ENCODE measurements at regions not wholly inside any gene's neighbourhood (a gene's known extent, or its start where the extent isn't known, plus 50 kb on each side); places are given as distances from the start of the nearest gene placed in this dataset.
A peak's percentile ranks its signal among the peaks of the same experiment; 100 is the strongest.
"Not testable (repeated sequence)": the region's sequence is repeated elsewhere in the genome, so short reads cannot be mapped to it uniquely, and the experiment has no call there.

DNA sequence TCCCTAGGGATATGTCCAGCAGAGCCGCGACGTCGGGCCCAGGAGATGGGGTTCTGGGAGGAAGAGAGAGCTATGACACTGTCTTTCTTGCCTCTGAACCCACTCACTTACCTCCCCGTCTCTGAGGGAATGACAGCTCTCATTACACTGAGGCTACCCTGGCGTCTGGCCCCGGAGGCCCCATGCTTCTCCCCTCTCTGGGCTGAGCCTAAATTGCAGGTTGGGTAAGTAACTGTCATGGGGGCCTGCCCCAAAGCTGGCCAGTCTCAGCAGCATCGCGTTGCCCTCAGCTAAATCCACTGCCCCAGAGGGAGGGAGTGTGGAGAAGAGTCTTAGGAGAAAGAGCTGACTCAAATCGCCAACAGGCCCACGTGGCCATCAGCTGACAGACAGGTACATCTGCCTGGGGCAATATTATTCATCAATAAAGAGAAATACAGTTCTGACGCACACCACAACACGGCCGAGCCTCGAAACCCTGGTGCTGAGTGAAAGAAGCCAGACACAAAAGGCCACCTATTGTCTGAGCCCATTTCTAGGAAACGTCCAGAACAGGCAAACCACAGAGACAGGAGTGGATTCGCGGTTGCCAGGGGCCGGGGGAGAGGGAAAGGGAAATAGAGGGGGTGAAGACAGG lies 156.4 kb downstream of the C16orf95 start:
- intact Hi-C loops (cut with DNase I): no loop called here
- no peak for ATAC-seq
- no peak for DNase-seq (ENCODE audit: missing footprints)

DNA sequence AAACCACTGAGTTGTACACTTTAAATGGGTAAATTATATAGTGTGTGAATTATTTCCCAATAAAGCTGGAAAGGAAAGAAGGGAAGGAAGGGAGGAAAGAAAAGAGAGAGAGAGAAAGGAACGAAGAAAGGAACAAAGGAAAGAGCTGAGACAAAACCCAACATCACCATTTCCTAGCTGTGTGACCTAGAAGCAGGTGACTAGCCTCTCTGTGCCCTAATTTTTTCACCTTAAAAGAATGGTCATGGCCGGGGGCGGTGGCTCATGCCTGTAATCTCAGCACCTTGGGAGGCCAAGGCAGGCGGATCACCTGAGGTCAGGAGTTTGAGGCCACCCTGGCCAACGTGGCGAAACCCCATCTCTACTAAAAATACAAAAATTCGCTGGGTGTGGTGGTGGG lies 155.8 kb downstream of the C16orf95 start:
- intact Hi-C loops (cut with DNase I); ATAC-seq; DNase-seq (ENCODE audit: missing footprints): not testable (repeated sequence)

DNA sequence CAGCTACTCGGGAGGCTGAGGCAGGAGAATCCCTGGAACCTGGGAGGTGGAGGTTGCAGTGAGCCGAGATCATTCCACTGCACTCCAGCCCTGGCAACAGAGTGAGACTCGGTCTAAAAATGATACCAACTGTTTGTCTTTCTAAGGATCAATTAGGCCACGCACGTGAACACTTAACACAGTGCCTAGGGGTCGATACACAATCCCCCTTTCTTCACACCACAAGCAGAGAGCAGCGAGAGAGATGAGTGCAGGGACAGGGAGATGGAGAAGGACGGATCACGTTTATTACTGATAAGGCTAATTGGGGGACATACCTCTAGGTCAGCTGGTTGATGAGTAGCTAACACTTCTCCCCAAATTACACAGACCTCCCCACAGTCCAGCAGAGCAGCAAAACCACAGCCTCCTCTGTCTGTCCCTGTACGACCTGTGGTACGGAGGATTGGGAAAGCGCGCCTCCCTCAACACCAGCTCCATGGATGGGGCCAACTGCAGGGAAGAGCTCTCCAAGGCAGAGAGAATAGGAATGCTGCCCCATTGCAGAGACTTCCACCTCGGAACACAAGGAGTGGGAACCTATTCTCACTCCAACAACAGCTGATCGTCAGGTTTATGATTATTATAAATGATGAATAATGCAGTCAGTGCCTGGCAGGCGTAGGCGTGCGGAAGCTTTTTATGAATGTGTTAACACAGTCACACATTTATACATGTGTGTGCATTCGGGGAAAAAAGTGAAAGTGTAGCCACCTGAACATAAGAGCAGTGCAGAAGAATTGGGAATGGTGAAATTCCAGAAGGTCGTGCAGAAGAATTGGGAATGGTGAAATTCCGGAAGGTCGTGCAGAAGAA lies 155.1 kb downstream of the C16orf95 start:
- intact Hi-C loops (cut with DNase I): no loop called here
- no peak for DNase-seq (ENCODE audit: missing footprints)
- ATAC-seq: no peak

DNA sequence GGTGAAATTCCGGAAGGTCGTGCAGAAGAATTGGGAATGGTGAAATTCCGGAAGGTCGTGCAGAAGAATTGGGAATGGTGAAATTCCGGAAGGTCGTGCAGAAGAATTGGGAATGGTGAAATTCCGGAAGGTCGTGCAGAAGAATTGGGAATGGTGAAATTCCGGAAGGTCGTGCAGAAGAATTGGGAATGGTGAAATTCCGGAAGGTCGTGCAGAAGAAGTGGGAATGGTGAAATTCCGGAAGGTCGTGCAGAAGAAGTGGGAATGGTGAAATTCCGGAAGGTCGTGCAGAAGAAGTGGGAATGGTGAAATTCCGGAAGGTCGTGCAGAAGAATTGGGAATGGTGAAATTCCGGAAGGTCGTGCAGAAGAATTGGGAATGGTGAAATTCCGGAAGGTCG lies 154.4 kb downstream of the C16orf95 start:
- DNase-seq (ENCODE audit: missing footprints); ATAC-seq; intact Hi-C loops (cut with DNase I): not testable (repeated sequence)

DNA sequence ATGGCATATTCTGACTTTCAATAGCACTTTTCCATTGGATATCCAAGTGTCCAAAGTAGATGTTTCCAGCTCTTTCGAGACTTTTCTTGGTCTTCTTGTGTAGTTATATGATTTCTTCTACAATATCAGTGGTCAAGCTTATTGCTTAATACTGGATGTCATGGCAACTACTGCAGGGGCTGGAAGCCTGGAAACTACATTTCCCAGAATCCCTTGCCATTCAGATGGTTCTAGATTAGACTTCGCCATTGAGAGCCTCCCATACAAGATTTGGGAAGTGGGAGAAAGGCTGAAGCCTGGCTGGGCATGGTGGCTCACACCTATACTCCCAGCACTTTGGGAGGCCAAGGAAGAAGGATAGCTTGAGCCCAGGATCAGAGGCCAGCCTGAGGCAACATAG lies 153.6 kb downstream of the C16orf95 start:
- intact Hi-C loops (cut with DNase I): no loop called here
- no peak for DNase-seq (ENCODE audit: missing footprints)
- ATAC-seq: no peak

DNA sequence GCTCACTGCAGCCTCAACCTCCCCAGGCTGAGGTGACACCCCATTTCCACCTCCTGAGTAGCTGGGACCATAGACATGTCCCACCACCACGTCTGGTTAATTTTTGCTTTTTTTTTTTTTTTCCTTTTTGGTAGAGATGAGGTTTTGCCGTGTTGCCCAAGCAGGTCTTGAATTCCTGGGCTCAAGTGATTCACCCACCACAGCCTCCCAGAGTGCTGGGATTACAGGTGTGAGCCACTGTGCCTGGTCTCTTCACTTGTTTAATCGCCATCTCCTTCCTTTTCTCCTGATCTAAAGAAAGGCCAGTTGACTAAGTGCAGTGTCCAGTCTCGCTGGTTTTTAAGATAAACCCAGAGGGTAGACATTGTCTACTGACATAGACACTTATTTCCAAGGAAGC lies 152.0 kb downstream of the C16orf95 start:
- ATAC-seq (no peak), DNase-seq (ENCODE audit: missing footprints) (no peak)
- intact Hi-C loops (cut with DNase I): no loop called here

DNA sequence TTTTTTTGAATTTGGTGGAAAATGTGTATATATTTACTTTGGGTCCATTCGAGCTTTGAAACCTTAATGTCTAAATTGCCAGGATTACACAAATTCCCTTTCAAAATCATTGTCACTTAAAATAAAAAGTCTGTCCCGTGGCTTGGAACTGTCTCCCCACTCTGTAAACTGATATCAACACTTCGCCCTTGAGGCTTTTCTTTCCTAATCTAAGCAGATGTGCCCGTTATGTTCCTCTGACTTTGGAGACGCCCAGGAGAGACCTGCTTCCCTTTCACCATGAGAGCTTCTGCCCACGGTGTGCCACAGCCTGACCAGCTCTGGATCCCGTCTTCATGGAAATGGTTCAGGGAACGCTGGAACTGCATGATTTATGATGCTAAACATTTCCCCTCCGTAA lies 151.3 kb downstream of the C16orf95 start:
- no peak for ATAC-seq
- no peak for DNase-seq (ENCODE audit: missing footprints)
- intact Hi-C loops (cut with DNase I): no loop called here

DNA sequence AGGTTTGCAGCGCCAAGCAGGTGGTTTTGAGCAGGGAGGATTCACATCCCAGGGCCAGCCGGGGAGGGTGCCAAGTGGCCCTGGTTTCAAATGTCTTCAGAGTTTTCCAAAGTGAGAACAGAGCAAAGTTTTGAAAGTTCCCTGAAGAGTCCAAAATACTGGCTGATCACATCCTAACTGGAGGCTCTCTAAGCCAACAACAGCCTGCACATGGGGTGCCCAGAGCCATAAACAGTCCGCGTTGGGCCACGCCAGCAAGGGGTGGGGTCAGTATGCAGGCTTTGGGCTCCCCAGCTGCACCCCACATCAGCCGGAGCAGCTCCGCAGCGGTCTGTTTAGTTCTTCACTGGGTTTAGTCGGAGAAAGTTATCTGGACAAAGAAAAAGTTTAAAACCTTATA lies 150.9 kb downstream of the C16orf95 start:
- intact Hi-C loops (cut with DNase I): no loop called here
- no peak for DNase-seq (ENCODE audit: missing footprints)
- no peak for ATAC-seq

DNA sequence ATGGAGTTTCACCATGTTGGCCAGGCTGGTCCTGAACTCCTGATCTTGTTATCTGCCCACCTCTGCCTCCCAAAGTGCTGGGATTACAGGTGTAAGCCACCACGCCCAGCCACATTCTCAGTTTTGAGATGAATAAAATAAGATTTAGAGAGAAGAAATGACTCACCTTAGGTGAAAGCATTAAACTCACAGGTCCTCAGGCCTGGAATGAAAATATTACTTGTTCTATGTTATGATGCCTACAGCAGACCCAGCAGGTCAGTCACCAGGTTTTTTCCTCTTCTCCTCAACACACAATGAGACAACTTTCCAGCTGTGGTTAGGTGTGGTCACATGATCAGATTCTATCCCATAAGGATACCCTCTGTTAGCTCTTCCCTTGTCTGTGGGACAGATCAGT lies 150.3 kb downstream of the C16orf95 start:
- DNase-seq (ENCODE audit: missing footprints) (no peak), ATAC-seq (no peak)
- intact Hi-C loops (cut with DNase I): no loop called here

DNA sequence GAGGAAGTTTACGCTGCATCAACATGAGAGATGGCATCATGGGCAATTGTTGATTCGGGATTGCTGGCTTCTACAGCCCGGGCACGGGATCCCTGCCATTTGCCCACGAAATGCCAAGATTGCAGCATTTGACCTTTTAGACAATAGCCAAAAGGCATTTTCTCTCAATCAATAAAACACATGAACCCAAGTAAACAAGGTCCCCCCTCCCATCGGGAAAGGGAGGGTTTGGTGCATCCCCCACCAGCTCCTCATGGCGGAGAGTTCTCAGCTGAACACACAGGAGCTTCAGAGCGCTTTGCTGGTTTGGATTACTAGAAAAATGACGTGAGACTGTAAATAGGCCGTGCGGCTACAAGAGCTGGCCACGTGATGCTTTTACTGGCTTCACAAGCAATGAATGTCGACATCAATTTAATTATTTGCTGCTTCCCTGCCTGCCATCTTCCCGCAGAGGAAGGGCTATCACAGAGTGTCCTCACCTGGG lies 147.6 kb downstream of the C16orf95 start:
- intact Hi-C loops (cut with DNase I): no loop called here
- ATAC-seq: no peak
- DNase-seq (ENCODE audit: missing footprints): no peak

DNA sequence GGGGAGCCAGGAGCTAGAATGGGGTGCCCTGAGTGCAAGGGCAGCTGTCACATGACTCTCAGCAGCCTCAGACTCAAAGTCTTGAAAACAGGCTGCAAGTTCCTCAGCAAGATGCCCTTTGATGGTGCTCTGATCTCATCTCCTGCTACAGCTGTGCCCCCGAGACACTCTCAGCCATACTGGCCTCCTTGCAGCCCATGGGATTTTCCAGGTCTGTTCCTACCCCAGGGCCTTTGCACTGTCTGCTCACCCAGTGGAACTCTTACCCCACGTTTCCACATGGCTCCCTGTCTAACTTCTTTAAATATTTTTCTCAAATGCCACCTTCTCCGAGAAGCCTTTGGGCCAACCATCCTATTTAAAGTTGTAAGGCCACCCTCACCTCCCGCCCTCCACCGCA lies 146.9 kb downstream of the C16orf95 start:
- intact Hi-C loops (cut with DNase I): no loop called here
- DNase-seq (ENCODE audit: missing footprints): no peak
- ATAC-seq: no peak

DNA sequence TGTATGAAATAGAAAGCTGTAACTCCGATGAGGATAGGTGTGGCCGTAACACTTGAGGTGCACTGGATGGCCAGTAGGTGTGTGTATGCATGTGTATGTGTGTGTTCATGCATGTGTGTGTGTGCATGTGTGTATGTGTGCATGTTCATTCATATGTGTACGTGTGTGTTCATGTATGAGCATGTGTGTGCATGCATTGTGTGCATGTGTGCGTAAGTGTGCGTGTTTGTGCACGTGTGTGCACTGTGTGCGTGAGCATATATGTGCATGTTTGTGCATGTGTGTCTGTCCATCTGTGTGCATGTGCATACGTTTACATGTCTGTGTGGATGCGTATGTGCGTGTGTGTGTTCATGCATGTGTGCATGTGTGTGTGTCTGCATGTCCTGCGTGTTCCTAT lies 145.5 kb downstream of the C16orf95 start:
- ATAC-seq: no peak
- intact Hi-C loops (cut with DNase I): no loop called here
- no peak for DNase-seq (ENCODE audit: missing footprints)

DNA sequence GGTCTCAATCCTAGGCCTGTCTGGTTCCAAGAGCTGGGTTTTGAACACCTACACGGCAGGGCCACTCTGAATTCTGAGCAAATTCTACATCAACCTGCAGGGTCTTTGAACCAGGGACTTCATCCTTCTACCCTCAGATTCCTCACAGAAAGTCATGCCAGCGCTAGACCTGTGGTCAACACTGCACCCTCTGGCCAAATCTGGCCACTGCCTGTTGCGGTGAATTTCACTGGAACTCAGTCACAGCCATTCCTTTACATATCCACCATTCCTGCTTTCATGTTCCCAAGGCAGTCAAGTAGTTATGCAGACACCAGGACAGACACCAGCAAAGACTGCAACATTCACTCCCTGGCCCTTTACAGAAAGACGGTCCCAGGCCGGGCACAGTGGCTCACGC lies 144.6 kb downstream of the C16orf95 start:
- ATAC-seq: no peak
- no peak for DNase-seq (ENCODE audit: missing footprints)
- intact Hi-C loops (cut with DNase I): no loop called here

DNA sequence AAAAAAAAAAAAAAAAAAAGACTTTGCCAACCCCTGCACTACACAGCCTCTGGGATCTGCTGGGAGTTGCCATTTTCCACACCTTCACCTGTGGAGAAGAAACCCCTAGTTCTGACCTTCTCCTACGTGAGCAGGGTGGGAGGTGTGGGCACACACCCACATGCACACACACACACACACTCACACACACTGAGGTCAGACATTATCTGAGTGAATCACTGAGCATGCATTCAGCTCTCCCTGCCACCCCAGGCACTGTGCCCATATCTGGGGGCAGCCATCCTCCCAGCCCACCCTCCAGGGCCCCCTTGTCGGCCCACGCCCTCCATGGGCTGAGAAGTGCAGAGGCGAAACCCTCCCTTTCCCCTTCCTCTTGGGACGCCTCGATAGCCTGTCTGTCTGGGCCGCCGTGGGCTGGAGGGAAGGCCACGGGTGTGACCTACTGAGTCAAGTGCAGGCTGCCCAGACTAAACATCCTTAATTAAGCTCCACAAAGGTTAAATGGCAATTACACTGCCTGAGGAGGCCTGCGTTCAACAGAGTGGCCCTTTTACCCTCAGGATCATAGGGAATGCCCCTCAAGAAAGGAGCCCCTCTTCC lies 143.8 kb downstream of the C16orf95 start:
- intact Hi-C loops (cut with DNase I): no loop called here
- DNase-seq (ENCODE audit: missing footprints): no peak
- ATAC-seq: no peak

DNA sequence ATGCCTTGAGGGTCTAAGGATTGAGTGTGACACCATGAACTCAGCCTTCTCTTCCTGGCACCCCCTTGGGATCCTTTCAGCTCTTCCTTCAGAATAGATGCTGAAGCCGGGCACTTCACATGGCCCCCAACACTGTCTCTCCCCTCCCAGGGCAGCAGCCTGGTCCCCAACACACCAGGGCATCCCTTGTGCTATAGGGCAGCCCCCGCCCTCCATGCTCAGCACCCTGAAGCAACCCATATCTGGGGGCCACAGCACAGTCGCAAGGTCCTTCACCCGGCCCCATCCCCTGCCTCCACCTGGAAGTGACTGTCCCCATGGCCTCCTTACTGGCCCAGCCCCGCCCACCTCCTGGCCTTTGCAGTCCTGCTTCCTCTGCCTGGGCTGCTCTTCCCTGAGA lies 143.1 kb downstream of the C16orf95 start:
- intact Hi-C loops (cut with DNase I): no loop called here
- ATAC-seq (no peak), DNase-seq (ENCODE audit: missing footprints) (no peak)

DNA sequence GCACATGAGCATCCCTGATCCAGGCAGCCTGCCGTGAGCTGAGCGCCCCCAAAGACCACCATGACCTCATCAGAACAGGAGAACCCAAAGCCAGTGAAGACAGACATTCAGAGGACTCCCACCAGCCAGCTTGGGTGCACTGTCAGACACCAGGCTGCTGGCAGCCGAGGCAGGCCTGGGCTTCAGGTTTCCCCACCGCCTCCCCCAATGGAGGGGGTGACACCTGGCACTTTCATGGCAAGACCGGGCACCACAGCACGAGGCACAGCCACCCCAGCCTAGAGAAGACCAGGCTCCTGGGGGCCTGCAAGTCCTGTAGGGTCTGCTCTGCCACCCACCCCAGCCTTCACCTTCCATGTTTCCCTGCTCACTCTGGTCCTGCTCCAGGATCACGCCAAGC lies 140.5 kb downstream of the C16orf95 start:
- no peak for DNase-seq (ENCODE audit: missing footprints)
- intact Hi-C loops (cut with DNase I): no loop called here
- no peak for ATAC-seq

DNA sequence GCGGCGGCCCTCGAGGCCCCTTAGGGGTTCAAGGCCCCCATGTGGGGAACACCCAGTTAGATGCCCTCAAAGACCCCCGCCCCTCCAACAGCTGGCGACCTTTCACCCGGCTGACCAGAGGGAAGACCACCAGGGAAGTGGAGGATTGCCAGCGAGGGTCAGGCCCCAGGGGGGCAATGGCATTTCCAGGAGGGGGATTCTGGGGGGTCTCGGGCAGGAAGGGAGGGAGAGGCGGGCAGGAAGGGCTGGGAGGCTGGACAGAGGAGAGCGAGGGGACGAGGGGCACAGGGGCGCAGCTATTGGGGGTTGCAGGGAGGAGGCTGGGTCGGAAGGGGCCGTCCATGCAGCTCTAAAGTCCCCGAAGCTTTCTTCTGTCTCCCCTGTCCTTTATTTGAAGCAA lies 139.5 kb downstream of the C16orf95 start:
- intact Hi-C loops (cut with DNase I): no loop called here
- DNase-seq (ENCODE audit: missing footprints): no peak
- ATAC-seq: no peak

DNA sequence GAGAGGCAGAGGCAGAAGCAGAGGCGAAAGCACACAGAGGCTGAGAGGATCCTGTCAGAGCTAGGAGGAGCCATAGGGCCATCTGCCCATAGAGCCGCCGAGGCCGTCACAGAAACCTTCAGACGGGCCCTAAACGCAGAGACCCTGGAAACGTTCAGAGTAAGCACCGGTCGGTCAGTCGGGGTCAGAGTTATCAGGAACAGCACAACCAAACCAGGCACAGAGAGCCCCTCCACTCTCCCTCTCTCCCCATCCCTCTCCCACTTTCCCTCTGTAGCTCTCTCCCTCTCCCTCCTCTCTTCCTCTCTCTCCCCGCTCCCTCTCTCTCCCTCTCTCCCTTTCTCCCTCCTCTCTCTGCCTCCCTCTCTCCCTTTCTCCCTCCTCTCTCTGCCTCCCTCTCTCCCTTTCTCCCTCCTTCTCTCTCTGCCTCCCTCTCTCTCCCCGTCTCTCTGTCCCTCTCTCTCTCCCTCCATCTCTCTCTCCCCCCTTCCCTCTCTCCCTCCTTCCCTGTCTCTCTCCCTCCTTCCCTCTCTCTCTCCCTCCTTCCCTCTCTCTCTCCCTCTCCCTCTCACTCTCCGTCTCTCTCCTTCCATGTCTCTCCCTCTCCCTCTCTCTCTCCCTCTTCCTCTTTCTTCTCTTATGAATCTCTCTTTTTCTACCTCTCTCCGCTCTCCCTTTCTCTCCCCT lies 138.9 kb downstream of the C16orf95 start:
- peak; percentile 68 for ATAC-seq
- no peak for DNase-seq (ENCODE audit: missing footprints)
- intact Hi-C loops (cut with DNase I): no loop called here

DNA sequence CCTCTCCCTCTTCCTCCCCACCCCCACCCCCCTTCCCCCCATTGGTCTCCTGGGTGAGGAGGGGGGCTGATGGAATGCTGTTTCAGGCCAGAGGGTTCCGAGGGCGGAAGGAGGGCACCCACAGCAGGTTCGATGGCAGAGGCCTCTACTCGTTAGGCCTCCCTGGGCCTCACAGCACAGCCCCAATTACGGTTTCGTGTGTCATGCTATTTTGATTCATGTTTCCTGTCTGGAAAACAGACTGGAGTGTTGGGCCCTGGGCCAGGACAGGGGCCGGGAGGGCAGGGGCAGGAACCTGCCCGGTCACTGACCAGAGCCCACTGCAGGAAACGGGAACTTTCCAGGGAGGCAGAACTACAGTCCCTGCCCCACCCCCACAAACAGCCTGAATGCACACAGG lies 138.2 kb downstream of the C16orf95 start:
- intact Hi-C loops (cut with DNase I): no loop called here
- ATAC-seq (no peak), DNase-seq (ENCODE audit: missing footprints) (no peak)

DNA sequence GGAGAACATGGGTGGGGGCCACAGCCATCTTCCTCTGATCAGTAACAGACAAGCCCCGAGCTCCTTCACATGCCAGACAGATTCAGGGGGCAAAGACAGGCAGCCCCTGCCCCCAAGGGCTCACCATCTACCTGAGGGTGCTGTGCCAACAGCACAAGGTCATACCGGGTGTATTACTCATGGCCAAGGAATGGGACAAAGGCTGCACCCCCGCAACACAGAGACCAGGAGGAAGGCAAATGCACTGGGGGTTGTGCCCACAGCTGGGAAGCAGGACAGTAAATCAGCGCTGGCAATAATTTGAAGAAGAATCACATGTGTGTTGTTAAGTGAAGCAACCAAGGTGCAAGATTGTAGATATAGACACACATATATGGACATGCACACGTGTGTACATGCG lies 137.1 kb downstream of the C16orf95 start:
- intact Hi-C loops (cut with DNase I): no loop called here
- no peak for ATAC-seq
- DNase-seq (ENCODE audit: missing footprints): no peak

All from Right ventricle myocardium inferior (tissue), 1 donor.